CD14-positive monocyte (primary cell): ENCODE measurements at regions not wholly inside any gene's neighbourhood (a gene's known extent, or its start where the extent isn't known, plus 50 kb on each side); places are given as distances from the start of the nearest gene placed in this dataset.

Experiments
- DNase-seq, 3 donors: peaks; one replicate each; pipeline ENCODE4 v3.0.0-alpha.2; 2011 to 2022
- H2AFZ ChIP-seq: 2 replicates; pipeline ENCODE4 v1.6.0; 2012; ENCODE audit warnings: mild to moderate bottlenecking, low read depth, low read length, inconsistent platforms; ENCODE audit not compliant: insufficient read depth, poor library complexity, severe bottlenecking
- H3K27ac ChIP-seq, 2 donors: 1 replicate in 1 of 2; 2 replicates in 1 of 2; pipeline ENCODE4 v1.5.1; 2012 to 2013; ENCODE audit warnings: low read length in 2 of 2, control low read depth in 1 of 2, inconsistent platforms in 1 of 2, low read depth in 1 of 2, mild to moderate bottlenecking in 1 of 2
- H3K27me3 ChIP-seq, 2 donors: one replicate each; pipeline versions ENCODE4 v1.6.0 to v1.6.1; 2011 to 2013; ENCODE audit warnings: low read length in 2 of 2; ENCODE audit not compliant: control insufficient read depth in 2 of 2, insufficient read depth in 2 of 2
- H3K36me3 ChIP-seq, 2 donors: replicated peaks in 1 of 2; 1 replicate in 1 of 2; 2 replicates in 1 of 2; pipeline versions ENCODE4 v1.5.1 to v1.6.1; 2012 to 2013; ENCODE audit warnings: low read length in 2 of 2, control low read depth in 1 of 2, inconsistent platforms in 1 of 2, mild to moderate bottlenecking in 1 of 2; ENCODE audit not compliant: insufficient read depth in 2 of 2, control insufficient read depth in 1 of 2
- H3K4me1 ChIP-seq, 2 donors: 1 replicate in 1 of 2; 2 replicates in 1 of 2; pipeline versions ENCODE4 v1.5.1 to v1.6.1; 2012 to 2013; ENCODE audit warnings: low read length in 2 of 2, control low read depth in 1 of 2, inconsistent platforms in 1 of 2, mild to moderate bottlenecking in 1 of 2, moderate library complexity in 1 of 2; ENCODE audit not compliant: insufficient read depth in 2 of 2, control insufficient read depth in 1 of 2
- H3K4me2 ChIP-seq: replicated peaks from 2 replicates; pipeline ENCODE3; 2012; ENCODE audit warnings: low read length, moderate library complexity, mild to moderate bottlenecking; ENCODE audit not compliant: poor library complexity, severe bottlenecking; ENCODE audit errors: extremely low read depth
- H3K4me3 ChIP-seq, 3 experiments: fragments of 200-600 bp in 1 of 3; sonication (generic) in 1 of 3; replicated peaks in 1 of 3; 1 replicate in 2 of 3; 2 replicates in 1 of 3; pipeline ENCODE4 v1.5.1; 2011 to 2013; ENCODE audit warnings: low read length in 3 of 3, mild to moderate bottlenecking in 3 of 3, control low read depth in 2 of 3, low read depth in 2 of 3, inconsistent platforms in 1 of 3, moderate library complexity in 1 of 3
- H3K79me2 ChIP-seq: 2 replicates; pipeline ENCODE4 v1.6.0; 2012; ENCODE audit warnings: mild to moderate bottlenecking, control low read depth, inconsistent platforms, low read length, moderate library complexity; ENCODE audit not compliant: insufficient read depth
- H3K9ac ChIP-seq: 2 replicates; pipeline ENCODE4 v1.6.0; 2017; ENCODE audit warnings: low read length, mild to moderate bottlenecking; ENCODE audit not compliant: insufficient read depth, poor library complexity, severe bottlenecking
- H3K9me3 ChIP-seq, 2 donors: replicated peaks in 1 of 2; 1 replicate in 1 of 2; 2 replicates in 1 of 2; pipeline versions ENCODE4 v1.5.1 to v1.6.1; 2012 to 2013; ENCODE audit warnings: low read length in 2 of 2, control low read depth in 1 of 2; ENCODE audit not compliant: control insufficient read depth in 1 of 2, insufficient read depth in 1 of 2
- H4K20me1 ChIP-seq: 2 replicates; pipeline ENCODE4 v1.6.0; 2012; ENCODE audit warnings: mild to moderate bottlenecking, low read length, control low read depth, moderate library complexity; ENCODE audit not compliant: insufficient read depth
- H3K27ac Mint-ChIP-seq, 7 donors: one replicate each; pipeline ENCODE4 v1.8.0; 2020; ENCODE audit warnings: mild to moderate bottlenecking in 7 of 7, mixed read lengths in 7 of 7, moderate library complexity in 6 of 7, inconsistent platforms in 2 of 7
- H3K27me3 Mint-ChIP-seq, 3 donors: one replicate each; pipeline ENCODE4 v1.8.0; 2021 to 2022; ENCODE audit warnings: low read depth in 3 of 3, mild to moderate bottlenecking in 3 of 3, mixed read lengths in 3 of 3, moderate library complexity in 3 of 3, inconsistent platforms in 1 of 3
- H3K36me3 Mint-ChIP-seq, 2 donors: one replicate each; pipeline ENCODE4 v1.8.0; 2020; ENCODE audit warnings: mixed read lengths in 2 of 2, inconsistent platforms in 1 of 2, mild to moderate bottlenecking in 1 of 2
- H3K4me1 Mint-ChIP-seq: one replicate; pipeline ENCODE4 v1.8.0; 2020; ENCODE audit warnings: mild to moderate bottlenecking, mixed read lengths
- H3K4me3 Mint-ChIP-seq, 2 donors: one replicate each; pipeline ENCODE4 v1.8.0; 2020; ENCODE audit warnings: mild to moderate bottlenecking in 2 of 2, mixed read lengths in 2 of 2, moderate library complexity in 1 of 2
- H3K9me3 Mint-ChIP-seq, 7 donors: one replicate each; pipeline ENCODE4 v1.8.0; 2020 to 2022; ENCODE audit warnings: mixed read lengths in 7 of 7, mild to moderate bottlenecking in 6 of 7, moderate library complexity in 6 of 7, inconsistent platforms in 2 of 7
- WGBS: methylation state at CpG from one replicate; pipeline ENCODE4 v1.1.5; 2013; ENCODE audit warnings: missing lambda C conversion rate; ENCODE audit not compliant: insufficient coverage; 5-methylcytosine and 5-hydroxymethylcytosine counted together
- intact Hi-C, 2 donors: fragments of 100-400 bp; cut with micrococcal nuclease; formaldehyde crosslinking; loops; one replicate each; pipeline versions ENCODE4 v1.15.0 to v1.15.1; 2023
- TF ChIP-seq, protein P1 (sequence below): fragments of 200-600 bp; IDR thresholded peaks from one replicate; pipeline ENCODE4 v1.8.0; 2022; ENCODE audit warnings: antibody characterized with exemption, mild to moderate bottlenecking

DNA sequence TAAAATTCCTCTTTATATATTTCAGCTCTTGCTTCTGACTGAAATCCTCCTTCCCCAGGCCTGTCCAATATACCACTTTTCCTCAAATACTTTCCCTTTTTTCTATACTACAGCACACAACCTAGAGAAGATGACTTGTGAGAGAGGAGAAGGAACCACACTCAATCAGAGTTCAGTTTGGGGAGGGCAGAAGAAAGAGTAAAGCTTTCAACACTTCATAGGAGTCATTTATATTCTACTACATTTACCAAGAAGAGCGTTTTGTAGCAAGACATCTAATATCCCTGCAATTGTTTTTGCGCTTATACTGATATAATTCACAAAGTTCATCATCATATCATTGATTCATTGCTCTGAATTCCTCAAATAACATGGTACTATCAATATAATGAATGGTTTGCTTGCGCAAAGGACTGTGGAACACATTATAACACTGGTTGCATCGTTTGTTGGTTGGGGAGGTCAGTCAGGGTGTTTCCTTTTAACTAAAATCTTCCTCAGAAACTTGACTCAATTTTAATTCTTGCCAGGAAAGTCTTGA lies 792.5 kb upstream of the CELF2 start:
- no peaks in the 10 kb centered on the region for H4K20me1 ChIP-seq
- Mint-ChIP-seq H3K27me3 (no peaks in the 10 kb centered on the region), H3K27ac (no peak overlapping the region)

DNA sequence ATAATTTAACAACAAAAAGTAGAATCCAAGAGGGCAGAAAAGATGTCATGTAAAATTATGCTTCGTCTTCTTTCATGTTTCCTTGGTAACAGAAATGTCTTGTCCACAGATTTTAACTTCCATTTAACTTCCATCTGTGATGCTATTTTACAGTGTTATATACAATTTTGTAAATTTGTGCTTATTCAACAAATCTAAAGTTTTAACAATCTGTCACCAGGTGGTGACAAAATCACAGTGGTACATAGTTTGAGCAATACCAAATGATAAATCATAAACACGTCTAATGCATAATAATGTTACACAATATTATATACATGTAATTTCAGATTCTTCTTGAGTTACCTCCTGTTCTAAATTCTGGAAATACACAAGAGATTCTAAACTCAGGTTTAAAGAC lies 784.4 kb upstream of the CELF2 start:
- Histone ChIP-seq H3K36me3 (no peaks in the 10 kb centered on the region), H3K4me2 (no peak overlapping the region), H3K4me1 (no peaks in the 10 kb centered on the region), H2AFZ (no peak overlapping the region), H3K27ac (no peak overlapping the region), H4K20me1 (no peaks in the 10 kb centered on the region), H3K79me2 (no peaks in the 10 kb centered on the region), H3K27me3 (no peaks in the 10 kb centered on the region), H3K4me3 (no peak overlapping the region), H3K9ac (no peak overlapping the region), H3K9me3 (no peaks in the 10 kb centered on the region)
- no peak for DNase-seq
- Mint-ChIP-seq H3K4me1 (no peaks in the 10 kb centered on the region), H3K4me3 (no peak overlapping the region), H3K9me3 (peaks cover 0 to 8% (median 2%) of the 10 kb centered on the region in 7 donors), H3K36me3 (no peaks in the 10 kb centered on the region), H3K27me3 (no peaks in the 10 kb centered on the region), H3K27ac (no peak overlapping the region)
- TF ChIP-seq, protein P1, sequence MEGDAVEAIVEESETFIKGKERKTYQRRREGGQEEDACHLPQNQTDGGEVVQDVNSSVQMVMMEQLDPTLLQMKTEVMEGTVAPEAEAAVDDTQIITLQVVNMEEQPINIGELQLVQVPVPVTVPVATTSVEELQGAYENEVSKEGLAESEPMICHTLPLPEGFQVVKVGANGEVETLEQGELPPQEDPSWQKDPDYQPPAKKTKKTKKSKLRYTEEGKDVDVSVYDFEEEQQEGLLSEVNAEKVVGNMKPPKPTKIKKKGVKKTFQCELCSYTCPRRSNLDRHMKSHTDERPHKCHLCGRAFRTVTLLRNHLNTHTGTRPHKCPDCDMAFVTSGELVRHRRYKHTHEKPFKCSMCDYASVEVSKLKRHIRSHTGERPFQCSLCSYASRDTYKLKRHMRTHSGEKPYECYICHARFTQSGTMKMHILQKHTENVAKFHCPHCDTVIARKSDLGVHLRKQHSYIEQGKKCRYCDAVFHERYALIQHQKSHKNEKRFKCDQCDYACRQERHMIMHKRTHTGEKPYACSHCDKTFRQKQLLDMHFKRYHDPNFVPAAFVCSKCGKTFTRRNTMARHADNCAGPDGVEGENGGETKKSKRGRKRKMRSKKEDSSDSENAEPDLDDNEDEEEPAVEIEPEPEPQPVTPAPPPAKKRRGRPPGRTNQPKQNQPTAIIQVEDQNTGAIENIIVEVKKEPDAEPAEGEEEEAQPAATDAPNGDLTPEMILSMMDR, result no peak
- intact Hi-C loops, result no loop called here
- no CpG with 5 or more reads among the region's 2 CpGs for WGBS

More for the DNA sequence above, 792.5 kb upstream of the CELF2 start:
- H3K4me3 Mint-ChIP-seq, result no peak overlapping the region
- no peaks in the 10 kb centered on the region for H3K36me3 Mint-ChIP-seq
- no peak overlapping the region for H3K4me2 ChIP-seq
- H3K36me3 ChIP-seq, result no peaks in the 10 kb centered on the region
- WGBS, result no CpG with 5 or more reads among the region's 4 CpGs
- H3K9me3 ChIP-seq, result no peaks in the 10 kb centered on the region
- no peak overlapping the region for H3K27ac ChIP-seq
- H3K4me1 ChIP-seq, result no peaks in the 10 kb centered on the region
- no peak for DNase-seq
- no peaks in the 10 kb centered on the region for H3K27me3 ChIP-seq
- H2AFZ ChIP-seq, result no peak overlapping the region
- no peaks in the 10 kb centered on the region for H3K4me1 Mint-ChIP-seq
- H3K4me3 ChIP-seq, result no peak overlapping the region
- peaks cover 0 to 6% (median 3%) of the 10 kb centered on the region in 7 donors for H3K9me3 Mint-ChIP-seq
- H3K79me2 ChIP-seq, result no peaks in the 10 kb centered on the region
- intact Hi-C loops, result no loop called here
- no peak overlapping the region for H3K9ac ChIP-seq
- TF ChIP-seq, protein P1, result no peak
